ENCODE measurements at regions not wholly inside any gene's neighbourhood (a gene's known extent, or its start where the extent isn't known, plus 50 kb on each side); places are given as distances from the start of the nearest gene placed in this dataset.

DNA sequence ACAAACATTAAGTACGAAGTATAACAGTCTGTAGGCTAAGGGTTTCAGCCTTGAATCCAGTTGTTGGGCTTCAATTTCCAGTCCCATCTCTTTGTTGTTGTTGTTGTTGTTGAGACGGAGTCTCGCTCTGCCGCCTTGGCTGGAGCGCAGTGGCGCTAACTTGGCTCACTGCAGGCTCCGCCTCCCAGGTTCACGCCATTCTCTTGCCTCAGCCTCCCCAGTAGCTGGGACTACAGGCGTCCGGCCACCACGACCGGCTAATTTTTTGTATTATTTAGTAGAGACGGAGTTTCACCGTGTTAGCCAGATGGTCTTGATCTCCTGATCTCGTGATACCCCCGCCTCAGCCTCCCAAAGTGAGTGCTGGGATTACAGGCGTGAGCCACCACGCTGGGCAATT, 464.9 kb downstream of the ANKRD7 start:
- no peak for TF ChIP-seq EP300 (conservative IDR thresholded peaks at IDR 0.05; ENCODE audit: poor library complexity, severe bottlenecking)
- TF ChIP-seq, protein P1, sequence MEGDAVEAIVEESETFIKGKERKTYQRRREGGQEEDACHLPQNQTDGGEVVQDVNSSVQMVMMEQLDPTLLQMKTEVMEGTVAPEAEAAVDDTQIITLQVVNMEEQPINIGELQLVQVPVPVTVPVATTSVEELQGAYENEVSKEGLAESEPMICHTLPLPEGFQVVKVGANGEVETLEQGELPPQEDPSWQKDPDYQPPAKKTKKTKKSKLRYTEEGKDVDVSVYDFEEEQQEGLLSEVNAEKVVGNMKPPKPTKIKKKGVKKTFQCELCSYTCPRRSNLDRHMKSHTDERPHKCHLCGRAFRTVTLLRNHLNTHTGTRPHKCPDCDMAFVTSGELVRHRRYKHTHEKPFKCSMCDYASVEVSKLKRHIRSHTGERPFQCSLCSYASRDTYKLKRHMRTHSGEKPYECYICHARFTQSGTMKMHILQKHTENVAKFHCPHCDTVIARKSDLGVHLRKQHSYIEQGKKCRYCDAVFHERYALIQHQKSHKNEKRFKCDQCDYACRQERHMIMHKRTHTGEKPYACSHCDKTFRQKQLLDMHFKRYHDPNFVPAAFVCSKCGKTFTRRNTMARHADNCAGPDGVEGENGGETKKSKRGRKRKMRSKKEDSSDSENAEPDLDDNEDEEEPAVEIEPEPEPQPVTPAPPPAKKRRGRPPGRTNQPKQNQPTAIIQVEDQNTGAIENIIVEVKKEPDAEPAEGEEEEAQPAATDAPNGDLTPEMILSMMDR (IDR thresholded peaks at IDR 0.05; ENCODE audit: poor library complexity, severe bottlenecking), result no peak
- TF ChIP-seq POLR2AphosphoS5 (IDR thresholded peaks at IDR 0.05), result no peak
- no peak for TF ChIP-seq MXI1 (conservative IDR thresholded peaks at IDR 0.05; ENCODE audit: poor library complexity, severe bottlenecking)
- TF ChIP-seq EZH2 (IDR thresholded peaks at IDR 0.05; ENCODE audit: borderline replicate concordance, insufficient read depth, low read length, poor library complexity, severe bottlenecking), result no peak
- TF ChIP-seq TAF1 (IDR thresholded peaks at IDR 0.05; ENCODE audit: low read depth), result no peak
- TF ChIP-seq RAD21 (conservative IDR thresholded peaks at IDR 0.05), result no peak

Data from neural cell (in vitro differentiated cells).